OCI-LY7 (cell line): ENCODE measurements at regions not wholly inside any gene's neighbourhood (a gene's known extent, or its start where the extent isn't known, plus 50 kb on each side); places are given as distances from the start of the nearest gene placed in this dataset.

ENCODE experiments used
- CTCF ChIP-seq: fragments of 200-600 bp; sonication (generic); conservative IDR thresholded peaks from 2 replicates; pipeline ENCODE4 v1.5.1; 2014; ENCODE audit warnings: mild to moderate bottlenecking, antibody characterized with exemption, low read length, moderate library complexity, mixed read lengths
- EZH2phosphoT487 ChIP-seq: fragments of 200-600 bp; sonication (generic); IDR thresholded peaks from 2 replicates; pipeline ENCODE4 v1.6.1; 2018; ENCODE audit warnings: low read depth, borderline replicate concordance, mild to moderate bottlenecking, mixed run types, antibody characterized with exemption, low read length, moderate library complexity, mixed read lengths

DNA sequence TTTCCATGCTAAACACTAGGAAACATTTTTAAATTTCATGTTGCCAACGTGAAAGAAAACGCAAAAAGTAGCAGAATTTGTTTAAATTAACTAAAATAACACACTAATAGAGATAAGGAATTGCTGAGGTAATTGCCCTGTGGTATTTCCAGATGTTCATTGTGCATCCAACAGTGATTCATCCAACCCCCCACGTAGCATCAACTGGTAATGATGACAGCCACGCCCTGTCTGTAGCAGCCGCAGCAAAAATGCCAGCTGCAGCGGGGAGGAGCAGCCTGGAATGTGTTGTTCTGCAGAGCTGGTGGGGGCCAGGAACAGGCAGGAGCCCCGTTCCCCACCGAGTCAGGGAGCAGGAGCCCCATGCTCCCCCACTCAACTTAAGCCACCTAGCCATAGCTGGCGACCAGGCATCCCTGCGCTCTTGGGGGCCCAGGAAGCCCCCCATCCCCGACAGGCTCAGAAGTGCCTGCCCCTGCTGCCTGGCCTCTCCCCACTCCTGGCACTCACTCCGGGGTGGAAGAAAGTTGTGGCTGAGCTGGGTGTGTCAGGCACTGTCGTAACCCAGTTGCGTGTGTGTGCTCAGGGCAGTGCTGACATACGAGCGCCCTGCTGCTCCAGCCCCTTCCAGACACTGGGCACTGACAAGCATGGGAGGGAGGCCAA lies 695.1 kb upstream of the ACVR2A start:
- no peak for TF ChIP-seq EZH2phosphoT487
- TF ChIP-seq CTCF, result no peak
